ENCODE measurements at regions not wholly inside any gene's neighbourhood (a gene's known extent, or its start where the extent isn't known, plus 50 kb on each side); places are given as distances from the start of the nearest gene placed in this dataset.
"Not testable (repeated sequence)": the region's sequence is repeated elsewhere in the genome, so short reads cannot be mapped to it uniquely, and the experiment has no call there.

DNA sequence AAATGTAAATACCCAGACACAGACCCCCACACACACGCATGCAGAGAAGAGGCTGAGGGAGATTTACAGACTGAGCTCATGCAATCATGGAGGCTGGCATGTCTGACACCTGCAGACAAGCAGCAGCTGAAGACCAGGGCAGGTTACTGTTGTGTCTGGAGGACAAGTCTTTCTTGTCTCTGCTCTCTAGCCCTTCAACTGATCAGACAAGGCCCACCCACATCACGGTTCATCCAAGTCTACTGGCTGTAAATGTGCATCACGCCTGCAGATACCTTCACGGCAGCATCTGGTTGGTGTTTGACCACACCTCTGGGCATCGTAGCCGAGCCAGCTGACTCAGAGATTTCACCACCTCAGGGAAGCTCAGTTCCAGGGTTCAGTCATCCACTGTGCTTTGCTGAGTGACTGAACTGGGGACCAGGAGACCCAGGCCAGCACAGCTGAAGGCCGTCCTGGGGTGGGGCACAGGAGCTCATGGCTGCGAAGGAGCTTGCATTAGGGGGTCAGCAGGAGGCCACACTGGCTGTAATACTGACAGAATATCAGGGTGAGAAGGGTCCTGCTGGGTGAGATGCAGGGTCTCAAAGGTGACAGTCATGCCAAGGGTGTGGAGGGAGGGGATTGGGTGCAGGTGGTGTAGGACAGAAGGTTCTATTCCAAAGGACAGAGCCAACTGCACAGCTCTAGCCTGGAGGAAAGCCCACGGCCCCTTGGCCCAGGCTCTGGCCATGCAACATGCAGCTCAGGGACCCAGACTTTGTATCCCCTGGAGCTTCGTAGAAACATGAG, 304.9 kb downstream of the BRD1 start:
- no peak for DNase-seq

- no peak for DNase-seq
These were observed 305.9 kb downstream of the BRD1 start for GRCh38 chr22:49521787-49522224.

GRCh38 chr22:49519117-49519737, 308.4 kb downstream of the BRD1 start:
- DNase-seq: no peak

- DNase-seq: no peak
These were observed 309.2 kb downstream of the BRD1 start for GRCh38 chr22:49518436-49518970.

DNA sequence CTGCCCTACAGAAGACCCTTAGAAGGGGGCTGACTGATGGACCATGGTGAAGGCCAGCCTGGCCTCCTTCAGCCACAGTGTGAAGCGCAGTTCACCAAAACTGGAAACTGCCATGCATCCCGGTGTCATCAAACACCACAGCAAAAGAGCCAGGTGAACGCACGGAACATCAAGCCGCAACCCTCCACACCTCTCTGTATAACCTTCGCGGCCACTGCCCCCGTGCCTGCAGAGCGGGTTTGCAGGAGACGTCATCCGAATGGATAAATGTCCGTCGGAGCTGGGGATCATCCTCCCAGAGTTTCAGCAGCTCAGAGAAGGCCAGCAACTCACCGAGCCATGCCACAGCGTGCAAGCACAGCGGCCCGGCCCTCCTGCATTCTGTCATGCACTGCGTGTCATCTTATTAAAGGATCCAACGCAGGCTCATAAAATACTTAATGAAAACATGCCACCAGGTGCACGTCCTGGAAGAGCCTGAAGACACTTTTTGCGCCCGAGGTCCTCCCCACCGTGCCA, 309.9 kb downstream of the BRD1 start:
- DNase-seq: no peak

DNA sequence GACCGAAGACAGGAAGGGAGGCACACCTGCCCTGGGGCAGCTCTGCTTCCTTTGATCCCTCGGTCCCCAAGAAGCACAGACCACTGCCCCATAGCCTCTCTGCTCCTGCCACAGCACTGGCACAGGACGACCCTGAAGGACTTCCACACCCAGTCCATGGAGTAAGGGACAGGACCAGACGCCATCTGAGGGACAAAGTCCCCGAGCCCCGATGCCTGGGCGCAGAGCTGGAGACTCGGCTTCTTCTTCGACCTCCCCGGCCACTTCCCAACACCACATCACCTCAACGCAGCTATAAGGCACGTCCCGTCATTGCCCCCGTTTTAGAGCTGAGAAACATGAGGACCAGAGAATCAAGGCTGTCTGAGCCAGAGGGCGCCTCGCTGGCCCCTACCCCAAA, 310.5 kb downstream of the BRD1 start:
- no peak for DNase-seq

GRCh38 chr22:49515475-49515874, 312.2 kb downstream of the BRD1 start:
- DNase-seq: no peak

DNA sequence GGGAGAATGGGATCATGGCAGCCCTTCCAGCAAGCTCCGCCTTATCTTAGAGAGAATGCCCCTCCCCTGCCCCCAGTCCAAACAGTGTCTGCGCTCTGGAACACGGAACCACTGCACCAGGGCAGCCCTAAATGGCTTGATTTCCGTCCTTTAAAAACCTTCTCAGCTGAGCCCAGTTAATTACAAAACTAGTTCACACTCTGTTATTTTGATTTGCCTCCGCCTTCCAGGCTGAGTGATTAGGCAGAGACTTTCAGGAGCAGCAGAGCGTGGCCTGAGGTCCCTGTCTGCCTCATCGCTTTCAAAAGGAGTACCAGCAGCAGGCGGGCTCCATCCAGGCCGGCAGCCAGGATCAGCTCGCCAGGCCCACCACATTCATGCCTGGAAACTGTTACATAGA, 313.0 kb downstream of the BRD1 start:
- DNase-seq: no peak

- DNase-seq: no peak
These were observed 313.5 kb downstream of the BRD1 start for GRCh38 chr22:49514211-49514610.

DNA sequence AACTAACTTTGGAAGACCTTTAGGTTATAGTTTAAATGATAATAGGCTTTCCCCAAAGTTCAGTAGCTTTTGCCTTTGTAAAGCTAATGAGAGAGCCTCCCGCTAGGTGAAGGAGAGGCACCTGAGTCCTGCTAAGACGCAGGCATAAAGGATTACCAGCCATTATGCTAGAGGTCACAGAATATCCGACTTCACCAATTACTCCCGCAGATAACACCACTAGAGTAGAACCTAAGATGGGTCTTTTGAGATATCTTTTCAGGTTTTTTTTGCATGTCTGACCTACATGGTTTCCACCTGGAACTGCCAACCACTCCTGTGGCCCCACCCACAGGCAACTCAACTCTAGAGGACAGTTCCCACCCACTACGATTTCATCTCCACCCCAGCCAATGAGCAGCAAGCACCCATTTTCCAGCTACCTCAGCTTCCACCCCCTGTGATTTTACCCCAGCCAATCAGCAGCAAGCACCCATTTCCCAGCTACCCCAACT, 314.3 kb downstream of the BRD1 start:
- no peak for DNase-seq

DNA sequence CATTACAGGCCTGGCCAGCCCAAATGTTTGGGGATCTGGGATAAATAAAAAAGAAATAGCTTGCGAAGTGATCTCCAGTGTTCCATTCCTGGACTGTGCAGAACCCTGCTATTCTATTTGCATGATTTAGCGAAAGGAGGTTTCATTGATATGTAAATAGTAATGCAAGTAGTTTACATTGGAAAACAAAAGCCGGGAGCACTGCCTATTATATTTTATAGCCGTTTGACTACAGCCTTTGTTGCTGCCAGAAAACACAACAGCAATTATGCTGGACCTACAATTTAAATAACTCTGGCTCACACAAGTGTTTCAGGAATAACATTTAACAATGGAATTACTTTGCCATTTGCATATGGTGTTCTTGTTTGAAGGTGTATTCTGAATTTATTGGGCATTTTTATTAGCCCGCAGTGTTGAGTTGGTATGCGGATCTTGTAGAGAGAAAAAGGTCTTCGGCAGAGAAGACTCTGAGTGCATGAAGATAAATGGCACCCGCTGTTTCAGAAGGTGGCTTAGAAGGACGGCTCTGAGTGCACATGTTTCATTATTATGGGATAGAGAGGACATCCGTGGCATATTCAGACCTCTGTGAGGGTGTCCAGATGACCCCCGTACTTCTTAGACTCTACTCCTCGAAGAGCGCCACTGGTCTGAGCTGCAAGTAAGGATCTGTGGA, 315.0 kb downstream of the BRD1 start:
- no peak for DNase-seq

GRCh38 chr22:49511393-49512189, 316.1 kb downstream of the BRD1 start:
- not testable (repeated sequence) for DNase-seq

DNA sequence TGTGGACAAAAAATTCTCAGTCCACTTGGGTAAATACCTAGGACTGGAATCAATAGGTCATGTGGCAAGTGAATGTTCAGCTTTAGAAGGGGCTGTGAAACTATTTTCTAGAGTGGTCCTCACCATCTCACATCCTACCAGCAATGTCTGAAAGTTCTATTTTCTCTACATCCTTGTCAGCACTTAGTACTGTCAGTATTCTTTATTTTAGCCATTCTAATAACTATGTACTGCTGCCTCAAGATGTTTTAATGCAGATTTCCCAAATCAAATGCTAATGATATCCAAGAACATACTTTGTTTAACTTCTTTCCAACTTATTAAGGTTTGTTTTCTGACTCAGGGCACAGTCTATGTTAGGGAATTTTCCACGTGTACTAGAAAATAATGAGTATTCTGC, 317.0 kb downstream of the BRD1 start:
- no peak for DNase-seq

DNA sequence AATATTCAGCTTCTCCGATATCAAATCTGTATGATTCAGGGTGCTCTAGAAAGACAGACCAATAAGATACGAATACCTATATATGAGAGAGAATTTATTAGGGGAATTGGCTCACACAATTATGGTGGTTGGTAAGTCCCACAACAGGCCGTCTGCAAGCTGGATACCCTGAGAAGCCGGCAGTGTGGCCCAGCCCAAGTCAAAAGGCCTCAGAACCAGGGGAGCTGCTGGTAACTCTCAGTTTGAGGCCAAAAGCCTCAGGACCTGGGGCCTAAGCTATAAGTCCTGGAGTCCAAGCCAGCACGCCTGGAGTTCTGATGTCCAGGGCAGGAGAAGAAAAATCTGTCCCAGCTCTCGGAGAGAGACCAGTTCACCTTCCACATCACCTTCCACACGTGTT, 318.7 kb downstream of the BRD1 start:
- DNase-seq: no peak

GRCh38 chr22:49508561-49508960, 319.1 kb downstream of the BRD1 start:
- DNase-seq: no peak

- no peak for DNase-seq
These were observed 319.9 kb downstream of the BRD1 start for GRCh38 chr22:49507607-49508292.

DNA sequence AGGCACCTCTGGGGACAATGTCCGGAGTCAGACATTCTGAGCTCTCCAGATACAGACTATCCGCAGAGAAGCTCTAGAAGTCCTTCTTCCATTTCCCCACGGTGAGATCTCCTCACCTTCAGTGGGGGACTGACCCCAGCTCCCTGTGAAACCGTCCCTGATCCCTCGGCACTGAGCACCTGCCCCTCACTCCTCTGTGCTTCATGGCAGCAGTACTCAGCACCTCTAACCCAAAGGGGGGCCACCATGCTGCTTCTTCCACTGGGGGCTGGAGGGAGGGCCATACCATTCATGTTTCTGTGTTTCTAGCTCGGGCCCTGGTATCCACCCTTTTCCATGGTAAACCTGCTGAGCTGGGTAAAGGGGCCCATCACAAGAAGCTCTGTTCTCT, 321.7 kb downstream of the BRD1 start:
- no peak for DNase-seq

- DNase-seq: no peak
These were observed 322.2 kb downstream of the BRD1 start for GRCh38 chr22:49505337-49506009.

DNA sequence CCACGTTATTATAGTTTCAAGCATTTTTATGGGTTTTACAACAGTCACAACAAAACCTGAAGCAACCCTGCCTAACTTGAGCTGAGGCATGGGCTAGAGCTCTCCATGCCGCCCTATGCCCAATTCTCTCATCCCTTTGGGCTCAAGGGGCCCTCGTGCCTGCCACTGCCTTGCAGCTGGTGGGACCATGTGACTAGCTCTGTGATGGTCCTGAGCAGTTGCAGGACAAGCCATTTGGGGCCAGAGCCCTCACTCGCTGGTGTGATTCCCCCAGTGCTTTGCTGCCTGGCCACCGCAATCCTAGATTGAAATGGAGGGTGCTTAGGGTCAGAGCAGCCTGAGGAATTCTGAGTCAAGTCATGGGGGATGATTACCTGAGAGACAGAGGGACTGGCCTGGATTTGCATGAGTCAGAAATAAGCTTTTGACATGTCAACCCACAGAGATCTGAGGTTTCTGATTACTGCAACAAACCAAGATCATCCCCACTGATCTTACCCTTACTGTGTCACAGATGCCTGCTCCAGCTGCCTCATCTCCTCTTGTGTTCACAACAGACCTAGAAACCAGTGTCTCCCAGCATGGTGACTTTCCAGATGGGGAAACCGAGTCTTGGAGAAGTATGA, 323.7 kb downstream of the BRD1 start:
- DNase-seq: no peak

DNA sequence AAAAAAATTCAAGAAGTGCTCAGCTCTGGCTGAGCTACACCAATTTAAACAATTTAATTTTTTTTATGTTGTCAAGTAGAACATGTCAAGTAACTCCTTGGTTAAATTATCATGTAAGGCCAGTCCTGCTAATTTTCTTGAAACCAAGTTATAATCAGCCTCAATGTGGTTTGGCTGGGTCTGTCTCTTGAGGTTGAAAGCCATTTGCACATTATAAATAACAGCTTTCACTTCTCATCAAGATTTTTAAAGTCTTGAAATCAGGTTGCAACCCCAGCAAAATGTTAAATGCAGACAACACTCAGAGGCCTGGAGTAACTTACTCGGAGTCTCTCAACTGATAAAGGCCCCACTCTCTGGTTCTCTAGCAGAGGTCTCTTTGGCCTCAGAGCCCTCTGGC, 324.4 kb downstream of the BRD1 start:
- DNase-seq: no peak

Data from inflammatory macrophage treated with lipopolysaccharide for 1 hour (primary cell).